ENCODE measurements at regions not wholly inside any gene's neighbourhood (a gene's known extent, or its start where the extent isn't known, plus 50 kb on each side); places are given as distances from the start of the nearest gene placed in this dataset.

DNA sequence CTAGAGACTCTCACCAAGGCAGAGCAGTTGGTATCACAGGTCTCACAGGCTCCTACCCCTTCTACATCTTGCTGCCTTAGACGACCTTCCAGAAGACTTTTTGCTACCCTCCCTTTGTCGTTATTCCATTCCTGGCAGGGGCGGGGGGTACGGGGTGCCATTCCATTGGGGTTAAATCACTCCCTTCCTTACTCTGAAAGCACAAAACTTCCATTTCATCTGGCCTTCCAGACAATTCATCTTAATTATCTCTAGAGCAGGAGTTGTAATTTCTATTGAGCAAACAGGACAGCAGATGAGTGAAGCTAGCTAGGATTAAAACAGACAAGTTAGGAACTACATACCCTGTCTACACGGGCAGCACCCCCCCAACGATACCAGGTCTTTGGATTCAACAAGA, 276.2 kb upstream of the TANK start:
- Histone ChIP-seq H3K27me3 (ENCODE audit: control insufficient read depth in 1 of 2, insufficient read depth in 2 of 2, low read length in 2 of 2) (no peaks in the 10 kb centered on the region), H3K36me3 (ENCODE audit: control insufficient read depth in 1 of 2, insufficient read depth in 2 of 2, low read length in 2 of 2) (no peaks in the 10 kb centered on the region), H3K4me1 (ENCODE audit: control insufficient read depth in 1 of 2, insufficient read depth in 2 of 2, low read length in 2 of 2) (no peaks in the 10 kb centered on the region), H3K9me3 (ENCODE audit: control insufficient read depth in 1 of 2, low read length in 2 of 2) (no peaks in the 10 kb centered on the region), H3K4me3 (ENCODE audit: low read depth in 1 of 2, low read length in 2 of 2) (no peak overlapping the region), H3K9ac (ENCODE audit: low read depth in 1 of 2, low read length in 2 of 2) (no peak overlapping the region), H3K27ac (ENCODE audit: low read depth, low read length) (no peak overlapping the region)

DNA sequence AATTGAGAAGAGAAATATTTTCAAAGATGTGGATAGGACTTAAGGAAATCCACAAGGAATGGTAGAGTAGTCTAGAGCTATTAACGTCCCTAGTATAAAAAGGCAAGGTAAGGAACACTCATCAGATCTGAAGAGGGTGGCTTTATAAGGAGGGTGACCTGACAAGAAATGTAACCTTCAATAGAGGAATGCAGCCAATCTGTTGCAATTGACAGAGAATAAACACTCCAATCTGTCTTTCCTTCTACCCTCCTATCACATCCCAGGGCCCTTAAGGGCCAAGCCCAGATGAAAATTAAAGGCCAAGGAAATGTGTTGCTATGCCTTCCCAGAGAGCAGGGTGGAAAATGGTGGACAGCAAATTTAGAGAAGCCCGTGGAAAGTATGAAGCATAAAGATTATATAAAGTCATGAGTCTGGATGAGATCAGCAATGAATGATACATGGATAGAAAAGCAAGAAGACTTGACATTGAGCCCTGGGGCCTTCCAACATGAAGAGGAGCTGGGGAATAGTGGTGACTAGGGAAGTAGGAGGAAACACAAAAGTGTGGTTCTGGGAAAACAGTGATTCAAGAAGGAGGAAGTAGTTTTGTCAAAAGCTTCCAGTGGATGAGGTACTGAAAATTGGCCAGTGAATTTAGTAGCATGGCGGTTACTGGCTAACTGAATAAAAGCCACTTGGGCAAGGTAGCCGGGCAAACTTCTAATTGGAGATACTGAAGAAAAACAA, 270.6 kb upstream of the TANK start:
- no peaks in the 10 kb centered on the region for H3K4me1 ChIP-seq (ENCODE audit: control insufficient read depth in 1 of 2, insufficient read depth in 2 of 2, low read length in 2 of 2)
- H3K27ac ChIP-seq (ENCODE audit: low read depth, low read length) = no peak overlapping the region
- no peaks in the 10 kb centered on the region for H3K36me3 ChIP-seq (ENCODE audit: control insufficient read depth in 1 of 2, insufficient read depth in 2 of 2, low read length in 2 of 2)
- no peaks in the 10 kb centered on the region for H3K27me3 ChIP-seq (ENCODE audit: control insufficient read depth in 1 of 2, insufficient read depth in 2 of 2, low read length in 2 of 2)
- no peak overlapping the region for H3K4me3 ChIP-seq (ENCODE audit: low read depth in 1 of 2, low read length in 2 of 2)
- H3K9me3 ChIP-seq (ENCODE audit: control insufficient read depth in 1 of 2, low read length in 2 of 2) = no peaks in the 10 kb centered on the region
- H3K9ac ChIP-seq (ENCODE audit: low read depth in 1 of 2, low read length in 2 of 2) = no peak overlapping the region

DNA sequence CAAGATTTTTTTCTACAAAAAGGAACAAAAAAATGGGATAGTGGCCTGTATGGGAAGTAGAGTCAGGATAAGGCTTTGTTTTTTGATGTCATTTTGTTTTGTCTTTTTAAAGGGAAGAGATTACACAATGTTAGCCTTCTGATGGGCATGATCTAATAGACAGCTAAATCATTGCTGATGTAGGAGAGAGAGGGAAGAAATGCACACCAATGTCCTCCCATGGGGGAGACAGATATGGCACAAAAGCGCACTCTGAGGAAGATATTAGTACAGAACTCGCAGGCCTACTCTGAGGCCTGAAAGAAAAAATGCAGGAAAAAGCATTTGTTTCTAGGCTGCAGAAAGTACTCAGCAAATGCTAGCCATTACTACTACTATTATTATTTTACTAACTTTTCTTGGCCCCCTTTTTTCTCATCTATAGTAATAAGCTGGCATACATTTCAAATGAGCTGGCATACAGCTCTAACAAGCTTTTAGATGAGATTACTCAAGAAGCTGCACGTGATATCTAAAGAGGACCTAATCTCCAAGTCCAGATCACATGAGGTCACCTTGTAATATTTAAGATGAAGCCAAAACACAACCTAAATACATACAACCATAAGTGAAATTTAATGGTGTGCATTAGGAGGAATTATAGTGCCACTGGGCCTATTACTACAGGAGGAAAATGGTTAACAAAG, 269.4 kb upstream of the TANK start:
- Histone ChIP-seq H3K4me3 (ENCODE audit: low read depth in 1 of 2, low read length in 2 of 2) (no peak overlapping the region), H3K27ac (ENCODE audit: low read depth, low read length) (no peak overlapping the region), H3K27me3 (ENCODE audit: control insufficient read depth in 1 of 2, insufficient read depth in 2 of 2, low read length in 2 of 2) (no peaks in the 10 kb centered on the region), H3K9me3 (ENCODE audit: control insufficient read depth in 1 of 2, low read length in 2 of 2) (peaks cover 0 to 3% of the 10 kb centered on the region in 2 donors), H3K36me3 (ENCODE audit: control insufficient read depth in 1 of 2, insufficient read depth in 2 of 2, low read length in 2 of 2) (no peaks in the 10 kb centered on the region), H3K9ac (ENCODE audit: low read depth in 1 of 2, low read length in 2 of 2) (no peak overlapping the region), H3K4me1 (ENCODE audit: control insufficient read depth in 1 of 2, insufficient read depth in 2 of 2, low read length in 2 of 2) (no peaks in the 10 kb centered on the region)

DNA sequence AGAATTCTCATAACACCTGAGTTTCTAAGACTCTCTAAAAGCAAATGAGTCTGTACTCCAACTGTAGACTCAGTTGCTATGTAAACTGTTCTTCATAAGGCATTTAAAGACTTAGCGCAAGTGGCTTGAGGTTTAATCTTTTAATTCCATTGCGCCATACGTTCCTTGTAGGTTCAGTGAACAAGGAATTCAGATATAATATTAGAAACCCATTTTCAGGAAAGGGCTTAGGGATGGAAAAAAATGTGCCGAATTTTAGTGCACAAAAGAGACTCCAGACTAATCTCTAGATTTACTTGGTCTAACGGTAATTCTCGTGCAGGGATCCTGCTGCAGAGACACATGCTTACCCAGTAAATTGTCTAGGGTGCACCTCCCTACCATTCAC, 268.9 kb upstream of the TANK start:
- no peaks in the 10 kb centered on the region for H3K4me1 ChIP-seq (ENCODE audit: control insufficient read depth in 1 of 2, insufficient read depth in 2 of 2, low read length in 2 of 2)
- peaks cover 0 to 6% of the 10 kb centered on the region in 2 donors for H3K9me3 ChIP-seq (ENCODE audit: control insufficient read depth in 1 of 2, low read length in 2 of 2)
- H3K36me3 ChIP-seq (ENCODE audit: control insufficient read depth in 1 of 2, insufficient read depth in 2 of 2, low read length in 2 of 2) = no peaks in the 10 kb centered on the region
- no peak overlapping the region for H3K27ac ChIP-seq (ENCODE audit: low read depth, low read length)
- no peak overlapping the region for H3K4me3 ChIP-seq (ENCODE audit: low read depth in 1 of 2, low read length in 2 of 2)
- no peaks in the 10 kb centered on the region for H3K27me3 ChIP-seq (ENCODE audit: control insufficient read depth in 1 of 2, insufficient read depth in 2 of 2, low read length in 2 of 2)
- H3K9ac ChIP-seq (ENCODE audit: low read depth in 1 of 2, low read length in 2 of 2) = no peak overlapping the region

DNA sequence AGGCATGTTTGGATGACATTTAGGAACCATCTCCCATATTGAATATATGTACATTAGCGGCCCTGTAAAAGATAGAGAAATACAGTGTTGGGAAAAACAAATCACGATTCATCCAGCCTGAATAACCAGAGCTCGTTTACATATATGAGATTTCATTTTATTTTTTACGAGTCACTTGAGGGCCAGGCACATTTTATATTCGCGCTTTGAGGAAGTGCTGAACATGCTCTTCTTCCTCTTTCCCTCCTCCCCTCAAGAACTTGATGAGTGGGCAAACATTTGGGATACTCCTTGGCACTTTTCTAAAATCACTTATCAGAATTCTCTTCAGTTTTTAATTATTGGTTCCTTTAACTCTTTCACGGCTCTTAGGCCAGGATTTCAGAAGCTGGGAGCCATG, 268.0 kb upstream of the TANK start:
- Histone ChIP-seq H3K4me1 (ENCODE audit: control insufficient read depth in 1 of 2, insufficient read depth in 2 of 2, low read length in 2 of 2) (no peaks in the 10 kb centered on the region), H3K27me3 (ENCODE audit: control insufficient read depth in 1 of 2, insufficient read depth in 2 of 2, low read length in 2 of 2) (no peaks in the 10 kb centered on the region), H3K9me3 (ENCODE audit: control insufficient read depth in 1 of 2, low read length in 2 of 2) (peaks cover 0 to 6% of the 10 kb centered on the region in 2 donors), H3K4me3 (ENCODE audit: low read depth in 1 of 2, low read length in 2 of 2) (no peak overlapping the region), H3K27ac (ENCODE audit: low read depth, low read length) (no peak overlapping the region), H3K9ac (ENCODE audit: low read depth in 1 of 2, low read length in 2 of 2) (no peak overlapping the region), H3K36me3 (ENCODE audit: control insufficient read depth in 1 of 2, insufficient read depth in 2 of 2, low read length in 2 of 2) (no peaks in the 10 kb centered on the region)

DNA sequence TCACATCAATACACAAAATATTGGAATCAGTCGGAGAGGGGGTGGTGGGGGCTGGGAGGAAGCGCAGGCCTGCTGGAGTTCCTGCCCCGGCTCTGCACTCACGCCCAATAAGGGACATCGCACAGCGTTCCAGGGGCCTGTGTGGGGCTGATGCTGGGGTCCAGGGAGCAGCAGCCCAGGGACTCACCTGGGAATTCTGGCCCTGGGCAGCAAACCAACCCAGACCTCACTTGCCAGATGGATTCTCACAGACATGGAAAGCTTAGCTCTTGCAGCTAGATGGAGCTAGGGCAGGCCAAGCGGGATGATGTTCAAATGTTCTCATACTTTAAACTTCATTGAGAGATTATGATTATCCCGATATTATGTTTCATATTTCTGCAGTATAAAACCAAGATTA, 266.6 kb upstream of the TANK start:
- H3K4me3 ChIP-seq (ENCODE audit: low read depth in 1 of 2, low read length in 2 of 2) = no peak overlapping the region
- no peaks in the 10 kb centered on the region for H3K4me1 ChIP-seq (ENCODE audit: control insufficient read depth in 1 of 2, insufficient read depth in 2 of 2, low read length in 2 of 2)
- H3K9me3 ChIP-seq (ENCODE audit: control insufficient read depth in 1 of 2, low read length in 2 of 2) = peaks cover 0 to 6% of the 10 kb centered on the region in 2 donors
- H3K27me3 ChIP-seq (ENCODE audit: control insufficient read depth in 1 of 2, insufficient read depth in 2 of 2, low read length in 2 of 2) = no peaks in the 10 kb centered on the region
- H3K36me3 ChIP-seq (ENCODE audit: control insufficient read depth in 1 of 2, insufficient read depth in 2 of 2, low read length in 2 of 2) = no peaks in the 10 kb centered on the region
- H3K27ac ChIP-seq (ENCODE audit: low read depth, low read length) = no peak overlapping the region
- H3K9ac ChIP-seq (ENCODE audit: low read depth in 1 of 2, low read length in 2 of 2) = no peak overlapping the region

DNA sequence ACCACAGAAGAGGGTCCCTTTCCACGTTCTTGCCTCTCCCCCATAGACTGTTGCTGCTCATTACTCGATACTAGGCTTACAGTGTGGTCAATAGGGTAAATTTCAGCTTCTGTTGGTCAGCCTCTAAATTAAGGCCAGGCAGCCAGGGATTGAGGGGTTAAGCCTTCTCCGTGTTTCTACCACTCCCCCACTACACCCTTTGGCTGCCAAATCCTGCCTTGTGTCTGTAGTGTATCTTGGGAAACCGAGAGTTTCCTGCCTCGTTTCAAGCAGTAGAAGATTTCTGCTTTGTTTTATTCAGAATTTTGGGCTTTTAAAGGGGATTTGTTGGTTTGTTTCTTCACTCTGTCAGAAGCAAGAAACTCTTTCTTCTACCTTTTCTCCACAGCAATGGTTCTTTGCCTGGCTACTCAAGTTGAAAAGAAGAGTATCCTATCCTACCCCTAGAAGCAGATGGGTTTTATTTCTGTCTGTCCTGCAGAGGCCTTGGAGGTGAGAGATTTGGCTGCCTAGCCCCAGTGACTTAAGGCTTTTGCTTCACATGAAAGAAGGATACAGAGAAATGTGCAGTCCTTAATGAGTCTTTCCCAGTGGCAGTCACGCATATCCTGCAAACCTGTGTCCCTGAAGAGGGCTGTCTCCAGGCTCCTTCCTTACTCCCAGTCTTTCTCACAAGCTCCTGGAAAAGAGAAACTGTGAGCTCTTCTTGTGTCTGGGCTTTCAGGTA, 261.5 kb upstream of the TANK start:
- Histone ChIP-seq H3K4me1 (ENCODE audit: control insufficient read depth in 1 of 2, insufficient read depth in 2 of 2, low read length in 2 of 2) (no peaks in the 10 kb centered on the region), H3K9ac (ENCODE audit: low read depth in 1 of 2, low read length in 2 of 2) (no peak overlapping the region), H3K36me3 (ENCODE audit: control insufficient read depth in 1 of 2, insufficient read depth in 2 of 2, low read length in 2 of 2) (no peaks in the 10 kb centered on the region), H3K9me3 (ENCODE audit: control insufficient read depth in 1 of 2, low read length in 2 of 2) (peaks cover 0 to 6% of the 10 kb centered on the region in 2 donors), H3K4me3 (ENCODE audit: low read depth in 1 of 2, low read length in 2 of 2) (no peak overlapping the region), H3K27ac (ENCODE audit: low read depth, low read length) (no peak overlapping the region), H3K27me3 (ENCODE audit: control insufficient read depth in 1 of 2, insufficient read depth in 2 of 2, low read length in 2 of 2) (no peaks in the 10 kb centered on the region)

DNA sequence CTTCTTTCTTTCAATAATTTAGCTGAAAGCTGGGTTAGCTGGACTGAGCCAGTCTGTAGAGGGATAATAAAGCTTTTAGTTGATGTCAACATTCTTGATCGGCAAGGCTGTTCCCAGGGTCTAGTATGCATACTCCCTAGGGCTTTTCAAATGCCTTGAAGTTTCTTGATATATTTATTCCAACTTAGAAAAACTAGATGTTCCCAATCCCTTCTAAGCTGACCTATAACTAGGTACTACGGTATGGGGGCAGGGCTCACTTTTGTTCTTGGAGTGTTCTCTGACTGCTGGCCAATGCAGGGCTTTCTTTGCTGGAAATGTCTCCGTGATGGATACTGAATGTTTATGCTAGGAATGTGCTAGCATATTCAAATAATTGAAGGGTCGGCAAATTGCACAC, 258.6 kb upstream of the TANK start:
- H3K27ac ChIP-seq (ENCODE audit: low read depth, low read length) = no peak overlapping the region
- H3K27me3 ChIP-seq (ENCODE audit: control insufficient read depth in 1 of 2, insufficient read depth in 2 of 2, low read length in 2 of 2) = no peaks in the 10 kb centered on the region
- H3K9me3 ChIP-seq (ENCODE audit: control insufficient read depth in 1 of 2, low read length in 2 of 2) = no peaks in the 10 kb centered on the region
- no peaks in the 10 kb centered on the region for H3K36me3 ChIP-seq (ENCODE audit: control insufficient read depth in 1 of 2, insufficient read depth in 2 of 2, low read length in 2 of 2)
- H3K9ac ChIP-seq (ENCODE audit: low read depth in 1 of 2, low read length in 2 of 2) = no peak overlapping the region
- no peak overlapping the region for H3K4me3 ChIP-seq (ENCODE audit: low read depth in 1 of 2, low read length in 2 of 2)
- no peaks in the 10 kb centered on the region for H3K4me1 ChIP-seq (ENCODE audit: control insufficient read depth in 1 of 2, insufficient read depth in 2 of 2, low read length in 2 of 2)

DNA sequence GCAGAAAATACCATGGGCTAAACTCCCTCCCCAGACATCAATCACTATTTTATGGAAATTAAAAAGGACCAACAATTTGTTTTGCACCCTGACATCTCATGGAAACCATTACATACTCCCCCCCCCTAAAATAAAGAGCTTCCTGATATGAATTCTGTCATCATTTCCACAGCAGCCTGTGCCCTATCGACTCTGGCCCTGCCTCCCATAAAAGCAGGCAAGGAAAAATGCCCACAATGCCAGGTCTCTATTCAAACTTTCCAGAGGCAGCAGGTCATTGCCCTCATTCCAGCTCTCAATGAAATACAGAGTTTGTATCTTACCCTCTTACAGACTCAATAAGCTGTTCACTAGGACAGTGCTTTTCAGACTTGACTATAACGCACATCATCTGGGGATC, 254.4 kb upstream of the TANK start:
- no peaks in the 10 kb centered on the region for H3K9me3 ChIP-seq (ENCODE audit: control insufficient read depth in 1 of 2, low read length in 2 of 2)
- H3K36me3 ChIP-seq (ENCODE audit: control insufficient read depth in 1 of 2, insufficient read depth in 2 of 2, low read length in 2 of 2) = no peaks in the 10 kb centered on the region
- no peak overlapping the region for H3K4me3 ChIP-seq (ENCODE audit: low read depth in 1 of 2, low read length in 2 of 2)
- no peaks in the 10 kb centered on the region for H3K27me3 ChIP-seq (ENCODE audit: control insufficient read depth in 1 of 2, insufficient read depth in 2 of 2, low read length in 2 of 2)
- H3K27ac ChIP-seq (ENCODE audit: low read depth, low read length) = no peak overlapping the region
- H3K9ac ChIP-seq (ENCODE audit: low read depth in 1 of 2, low read length in 2 of 2) = no peak overlapping the region
- H3K4me1 ChIP-seq (ENCODE audit: control insufficient read depth in 1 of 2, insufficient read depth in 2 of 2, low read length in 2 of 2) = no peaks in the 10 kb centered on the region

DNA sequence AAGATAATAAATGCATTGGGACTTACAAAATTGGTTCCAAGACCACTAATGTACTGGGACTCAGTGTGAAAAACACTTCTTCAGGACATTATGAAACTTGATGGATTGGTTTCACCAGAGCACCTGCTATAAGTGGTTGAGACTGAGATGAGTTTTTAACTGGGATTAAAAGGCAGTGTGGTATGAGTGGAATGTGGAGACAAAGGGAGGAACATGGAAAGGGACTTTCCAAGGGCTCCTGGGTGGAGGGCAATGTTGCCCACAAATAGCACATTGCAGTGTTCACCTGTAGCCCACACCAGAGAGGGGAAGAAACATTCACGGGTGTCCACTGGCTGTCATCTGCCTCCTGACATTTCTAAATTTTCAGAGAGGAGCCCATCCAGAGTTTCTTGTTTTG, 253.3 kb upstream of the TANK start:
- H3K9ac ChIP-seq (ENCODE audit: low read depth in 1 of 2, low read length in 2 of 2) = no peak overlapping the region
- H3K4me3 ChIP-seq (ENCODE audit: low read depth in 1 of 2, low read length in 2 of 2) = no peak overlapping the region
- no peaks in the 10 kb centered on the region for H3K9me3 ChIP-seq (ENCODE audit: control insufficient read depth in 1 of 2, low read length in 2 of 2)
- no peaks in the 10 kb centered on the region for H3K27me3 ChIP-seq (ENCODE audit: control insufficient read depth in 1 of 2, insufficient read depth in 2 of 2, low read length in 2 of 2)
- H3K27ac ChIP-seq (ENCODE audit: low read depth, low read length) = no peak overlapping the region
- no peaks in the 10 kb centered on the region for H3K36me3 ChIP-seq (ENCODE audit: control insufficient read depth in 1 of 2, insufficient read depth in 2 of 2, low read length in 2 of 2)
- H3K4me1 ChIP-seq (ENCODE audit: control insufficient read depth in 1 of 2, insufficient read depth in 2 of 2, low read length in 2 of 2) = no peaks in the 10 kb centered on the region

All from duodenal mucosa (tissue), 2 donors.